GM12892 (cell line): ENCODE measurements at regions not wholly inside any gene's neighbourhood (a gene's known extent, or its start where the extent isn't known, plus 50 kb on each side); places are given as distances from the start of the nearest gene placed in this dataset.
A peak's percentile ranks its signal among the peaks of the same experiment; 100 is the strongest.
"Not testable (repeated sequence)": the region's sequence is repeated elsewhere in the genome, so short reads cannot be mapped to it uniquely, and the experiment has no call there.

ENCODE experiments used
- DNase-seq: peaks from one replicate; pipeline ENCODE4 v3.0.0; 2011; ENCODE audit not compliant: insufficient read length
- FAIRE-seq: peaks from 2 replicates; lab custom pipeline; 2011; peaks lifted over from hg19 to GRCh38; lab: Jason Lieb, UNC
- POLR2A ChIP-seq: IDR thresholded peaks from 2 replicates; pipeline ENCODE4 v1.6.1; 2011; ENCODE audit warnings: low read depth, low read length, control low read depth
- POLR2AphosphoS5 ChIP-seq: IDR thresholded peaks from 2 replicates; pipeline ENCODE4 v1.6.1; 2011; ENCODE audit warnings: low read depth, low read length, control low read depth
- TAF1 ChIP-seq: IDR thresholded peaks from 2 replicates; pipeline ENCODE4 v1.6.1; 2011; ENCODE audit warnings: low read depth, mild to moderate bottlenecking, control low read depth, low read length, borderline replicate concordance

- DNase-seq = no peak
- FAIRE-seq = no peak
- TF ChIP-seq POLR2AphosphoS5 (no peak), TAF1 (no peak), POLR2A (no peak)
These were observed 80.2 kb upstream of the SMURF2 start for GRCh38 chr17:64742326-64742725.

GRCh38 chr17:64741916-64742315, 79.8 kb upstream of the SMURF2 start:
- not testable (repeated sequence) for FAIRE-seq, DNase-seq

GRCh38 chr17:64741038-64741641, 79.0 kb upstream of the SMURF2 start:
- DNase-seq (no peak), FAIRE-seq (no peak)
- TF ChIP-seq POLR2AphosphoS5 = no peak
- TF ChIP-seq POLR2A = no peak
- TF ChIP-seq TAF1 = no peak

- TF ChIP-seq TAF1 = no peak
- no peak for TF ChIP-seq POLR2AphosphoS5
- no peak for TF ChIP-seq POLR2A
- no peak for DNase-seq
- FAIRE-seq = no peak
These were observed 77.4 kb upstream of the SMURF2 start for GRCh38 chr17:64739316-64740058.

- TF ChIP-seq POLR2A (no peak), TAF1 (no peak), POLR2AphosphoS5 (no peak)
- DNase-seq (no peak), FAIRE-seq (peak; percentile 42)
These were observed 74.8 kb upstream of the SMURF2 start for GRCh38 chr17:64736804-64737492.

GRCh38 chr17:64732336-64733006, 70.4 kb upstream of the SMURF2 start:
- DNase-seq (no peak), FAIRE-seq (no peak)
- TF ChIP-seq TAF1 (no peak), POLR2AphosphoS5 (no peak), POLR2A (no peak)

- DNase-seq, FAIRE-seq: not testable (repeated sequence)
These were observed 67.9 kb upstream of the SMURF2 start for GRCh38 chr17:64730023-64730422.

GRCh38 chr17:64729201-64729600, 67.1 kb upstream of the SMURF2 start:
- FAIRE-seq (no peak), DNase-seq (no peak)
- TF ChIP-seq TAF1 (no peak), POLR2AphosphoS5 (no peak), POLR2A (no peak)

GRCh38 chr17:64728041-64728695, 66.1 kb upstream of the SMURF2 start:
- FAIRE-seq (no peak), DNase-seq (no peak)
- no peak for TF ChIP-seq TAF1
- TF ChIP-seq POLR2A = no peak
- no peak for TF ChIP-seq POLR2AphosphoS5

- FAIRE-seq, DNase-seq: not testable (repeated sequence)
These were observed 63.9 kb upstream of the SMURF2 start for GRCh38 chr17:64726025-64726424.

GRCh38 chr17:64724246-64724645, 62.1 kb upstream of the SMURF2 start:
- not testable (repeated sequence) for DNase-seq, FAIRE-seq

- TF ChIP-seq TAF1 = no peak
- TF ChIP-seq POLR2AphosphoS5 = no peak
- TF ChIP-seq POLR2A = no peak
- FAIRE-seq (no peak), DNase-seq (no peak)
These were observed 61.7 kb upstream of the SMURF2 start for GRCh38 chr17:64723781-64724180.

- not testable (repeated sequence) for FAIRE-seq, DNase-seq
These were observed 59.4 kb upstream of the SMURF2 start for GRCh38 chr17:64721556-64721955.

GRCh38 chr17:64720253-64720652, 58.1 kb upstream of the SMURF2 start:
- FAIRE-seq, DNase-seq: not testable (repeated sequence)

GRCh38 chr17:64719517-64719916, 57.4 kb upstream of the SMURF2 start:
- DNase-seq, FAIRE-seq: not testable (repeated sequence)

- DNase-seq, FAIRE-seq: not testable (repeated sequence)
These were observed 56.7 kb upstream of the SMURF2 start for GRCh38 chr17:64718816-64719215.
